Body of pancreas (tissue), 4 donors: ENCODE measurements at regions not wholly inside any gene's neighbourhood (a gene's known extent, or its start where the extent isn't known, plus 50 kb on each side); places are given as distances from the start of the nearest gene placed in this dataset.
A peak's percentile ranks its signal among the peaks of the same experiment; 100 is the strongest.

ENCODE experiments used
- ATAC-seq: fragments of 150-250 bp; one replicate; pipeline ENCODE4 v1.9.1; 2016
- DNase-seq, 4 donors: peaks; one replicate each; pipeline ENCODE4 v3.0.0-alpha.2; 2019
- H3K27ac ChIP-seq, 4 donors: fragments of 200-600 bp; sonication (generic); 1 replicate in 3 of 4; 2 replicates in 1 of 4; pipeline versions ENCODE4 v1.5.1 to v1.6.1; 2016 to 2019; ENCODE audit warnings: mild to moderate bottlenecking in 1 of 4, mixed read lengths in 1 of 4, moderate library complexity in 1 of 4
- H3K27me3 ChIP-seq, 2 donors: fragments of 200-600 bp; sonication (generic); one replicate each; pipeline ENCODE4 v1.6.0; 2016; ENCODE audit warnings: mild to moderate bottlenecking in 1 of 2
- H3K36me3 ChIP-seq, 2 donors: fragments of 200-600 bp; sonication (generic); replicated peaks in 1 of 2; 2 replicates each; pipeline ENCODE4 v1.5.1; 2016; ENCODE audit warnings: low read depth in 2 of 2; ENCODE audit not compliant: insufficient read depth in 1 of 2
- H3K4me1 ChIP-seq: fragments of 200-600 bp; sonication (generic); one replicate; pipeline ENCODE4 v1.6.0; 2016
- H3K4me3 ChIP-seq, 2 donors: fragments of 200-600 bp; sonication (generic); 1 replicate in 1 of 2; 2 replicates in 1 of 2; pipeline ENCODE4 v1.5.1; 2016 to 2019
- H3K9me3 ChIP-seq, 3 donors: fragments of 200-600 bp; sonication (generic); 1 replicate in 2 of 3; 2 replicates in 1 of 3; pipeline ENCODE4 v1.5.1; 2016
- CTCF ChIP-seq, 7 experiments: fragments of 450-650 bp in 4 of 7; fragments of 200-600 bp in 3 of 7; sonication (generic) in 3 of 7; IDR thresholded peaks; one replicate each; pipeline ENCODE4 v1.5.1; 2016 to 2019; ENCODE audit warnings: antibody characterized with exemption in 7 of 7
- POLR2A ChIP-seq, 3 donors: fragments of 450-650 bp; IDR thresholded peaks; one replicate each; pipeline ENCODE4 v1.6.1; 2016; ENCODE audit warnings: antibody characterized with exemption in 3 of 3, mild to moderate bottlenecking in 2 of 3
- WGBS, 2 donors: methylation state at CpG; one replicate each; pipeline ENCODE4 v1.1.5; 2017; 5-methylcytosine and 5-hydroxymethylcytosine counted together
- intact Hi-C: fragments of 100-400 bp; cut with DNase I; formaldehyde crosslinking; loops from one replicate; pipeline ENCODE4 v1.15.1; 2023

- TF ChIP-seq POLR2A (IDR thresholded peaks at IDR 0.05) (no peak), CTCF (IDR thresholded peaks at IDR 0.05) (no peak)
- H3K27ac ChIP-seq, result no peak overlapping the region
- no peaks in the 10 kb centered on the region for H3K36me3 ChIP-seq
- no peak overlapping the region for H3K4me3 ChIP-seq
- peak in 1 of 4 donors; percentile 9 for DNase-seq
- 61 to 72% methylated on average over 2 of the region's 2 CpGs for WGBS, 2 donors
- no peaks in the 10 kb centered on the region for H3K4me1 ChIP-seq
- no peaks in the 10 kb centered on the region for H3K9me3 ChIP-seq
- no peaks in the 10 kb centered on the region for H3K27me3 ChIP-seq
- ATAC-seq, result peak; percentile 52
- intact Hi-C loops, result no loop called here
These were observed 132.8 kb upstream of the BTG1 start for GRCh38 chr12:92278378-92278828.

DNA sequence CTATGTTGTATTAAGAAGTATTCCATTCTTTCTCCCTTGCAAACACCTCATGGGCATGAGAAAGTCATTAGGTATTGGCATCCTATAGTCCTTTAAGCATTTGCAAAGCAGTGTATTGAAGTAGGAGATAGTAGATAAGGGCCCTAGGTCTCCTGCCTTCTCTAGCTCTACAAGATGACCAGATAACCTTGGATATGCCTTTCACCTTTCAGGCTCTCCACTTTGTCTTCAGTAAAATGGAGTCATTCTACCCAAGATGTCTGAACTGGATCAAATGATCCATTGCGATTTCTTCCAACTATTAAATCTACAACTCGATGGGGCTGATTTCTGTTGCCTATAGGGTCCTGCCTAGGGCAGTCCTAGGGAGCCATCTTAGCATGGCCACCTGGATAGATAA, 132.1 kb upstream of the BTG1 start:
- Histone ChIP-seq H3K9me3 (no peaks in the 10 kb centered on the region), H3K4me3 (no peak overlapping the region), H3K27me3 (no peaks in the 10 kb centered on the region), H3K4me1 (no peaks in the 10 kb centered on the region), H3K27ac (no peak overlapping the region), H3K36me3 (no peaks in the 10 kb centered on the region)
- 47 to 95% methylated on average over 1 to 2 of the region's 2 CpGs for WGBS, 2 donors
- DNase-seq (no peak), ATAC-seq (no peak)
- intact Hi-C loops, result no loop called here
- TF ChIP-seq CTCF (IDR thresholded peaks at IDR 0.05), result no peak
- TF ChIP-seq POLR2A (IDR thresholded peaks at IDR 0.05), result no peak

GRCh38 chr12:92276276-92276675, 130.6 kb upstream of the BTG1 start:
- Histone ChIP-seq H3K4me1 (no peaks in the 10 kb centered on the region), H3K36me3 (no peaks in the 10 kb centered on the region), H3K9me3 (no peaks in the 10 kb centered on the region), H3K4me3 (no peak overlapping the region), H3K27me3 (no peaks in the 10 kb centered on the region), H3K27ac (no peak overlapping the region)
- 79 to 94% methylated on average over 1 of the region's 1 CpG for WGBS, 2 donors
- DNase-seq, result no peak
- intact Hi-C loops, result no loop called here
- ATAC-seq, result no peak
- TF ChIP-seq POLR2A (IDR thresholded peaks at IDR 0.05) (no peak), CTCF (IDR thresholded peaks at IDR 0.05) (no peak)

DNA sequence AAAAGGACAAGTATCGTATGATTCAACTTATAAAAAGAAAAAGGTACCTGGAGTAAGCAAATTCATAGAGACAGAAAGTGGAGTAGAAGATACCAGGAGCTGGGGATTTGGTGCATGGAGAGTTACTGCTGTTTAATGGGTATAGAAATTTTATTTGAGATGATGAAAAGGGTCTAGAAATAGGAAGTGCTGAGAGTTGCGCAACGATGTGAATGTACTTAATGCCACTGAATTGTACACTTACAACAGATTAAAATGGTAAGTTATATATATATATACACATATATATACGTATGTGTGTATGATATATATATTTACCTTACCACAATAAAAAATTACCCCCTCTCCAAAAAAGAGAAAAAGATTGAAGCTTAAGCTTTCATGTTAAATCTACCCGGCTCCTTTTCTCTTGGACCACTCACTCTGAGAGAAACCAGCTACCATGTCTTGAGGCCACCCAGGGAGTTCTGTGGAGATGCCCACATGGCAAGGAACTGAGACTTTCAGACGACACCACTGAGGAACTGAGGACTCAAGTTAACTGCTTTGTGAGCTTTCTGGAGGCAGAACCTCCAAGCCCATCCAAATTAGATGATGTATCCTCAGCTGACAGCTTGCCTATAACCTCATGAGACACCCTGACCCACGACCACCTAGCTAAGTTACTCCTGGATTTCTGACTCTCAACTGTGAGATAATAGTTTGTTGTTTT, 130.0 kb upstream of the BTG1 start:
- Histone ChIP-seq H3K36me3 (no peaks in the 10 kb centered on the region), H3K27me3 (no peaks in the 10 kb centered on the region), H3K4me1 (no peaks in the 10 kb centered on the region), H3K4me3 (no peak overlapping the region), H3K9me3 (no peaks in the 10 kb centered on the region), H3K27ac (no peak overlapping the region)
- intact Hi-C loops, result no loop called here
- DNase-seq (peak in 1 of 4 donors; percentile 10), ATAC-seq (no peak)
- 70 to 73% methylated on average over 7 of the region's 7 CpGs for WGBS, 2 donors
- TF ChIP-seq POLR2A (IDR thresholded peaks at IDR 0.05) (no peak), CTCF (IDR thresholded peaks at IDR 0.05) (no peak)

DNA sequence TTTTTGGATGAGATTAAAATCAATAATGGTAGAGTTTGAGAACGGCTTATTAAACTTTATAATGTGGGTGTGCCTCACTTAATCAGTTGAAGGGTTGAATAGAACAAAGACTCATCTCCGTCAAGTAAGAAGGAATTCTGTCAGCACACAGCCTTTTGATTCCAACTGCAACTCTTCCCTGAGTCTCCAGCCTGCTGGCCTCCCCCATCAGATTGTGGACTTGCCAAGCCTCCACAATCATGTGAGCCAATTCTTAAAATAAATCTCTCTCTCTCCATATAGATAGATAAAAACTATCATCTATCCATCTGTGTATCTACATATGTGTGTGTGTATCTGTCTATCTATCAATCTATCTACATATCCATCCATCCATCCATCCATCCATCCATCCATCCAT, 127.4 kb upstream of the BTG1 start:
- H3K36me3 ChIP-seq, result no peaks in the 10 kb centered on the region
- WGBS, 2 donors, result 85 to 92% methylated on average over 2 of the region's 2 CpGs
- H3K27ac ChIP-seq, result no peak overlapping the region
- no peaks in the 10 kb centered on the region for H3K4me1 ChIP-seq
- no peak for ATAC-seq
- H3K27me3 ChIP-seq, result no peaks in the 10 kb centered on the region
- TF ChIP-seq CTCF (IDR thresholded peaks at IDR 0.05), result no peak
- TF ChIP-seq POLR2A (IDR thresholded peaks at IDR 0.05), result no peak
- intact Hi-C loops, result no loop called here
- no peak for DNase-seq
- H3K9me3 ChIP-seq, result no peaks in the 10 kb centered on the region
- H3K4me3 ChIP-seq, result no peak overlapping the region
